DOHH2 (cell line): ENCODE measurements at regions not wholly inside any gene's neighbourhood (a gene's known extent, or its start where the extent isn't known, plus 50 kb on each side); places are given as distances from the start of the nearest gene placed in this dataset.

Experiments
- H3F3A ChIP-seq: fragments of 200-600 bp; sonication (generic), shearing (Covaris generic); 2 replicates; pipeline ENCODE4 v1.6.0; 2016; ENCODE audit warnings: antibody characterized with exemption, mild to moderate bottlenecking; ENCODE audit not compliant: control insufficient read depth, insufficient read depth
- H3K27ac ChIP-seq: fragments of 200-600 bp; sonication (generic); 2 replicates; pipeline ENCODE4 v1.5.1; 2014; ENCODE audit warnings: low read depth, mild to moderate bottlenecking, low read length, moderate library complexity
- H3K27me3 ChIP-seq: fragments of 200-600 bp; sonication (generic); 2 replicates; pipeline ENCODE4 v1.6.1; 2014; ENCODE audit warnings: mild to moderate bottlenecking, low read length, mixed read lengths; ENCODE audit not compliant: control insufficient read depth
- H3K36me3 ChIP-seq: fragments of 200-600 bp; sonication (generic); 2 replicates; pipeline ENCODE4 v1.6.1; 2014; ENCODE audit warnings: mild to moderate bottlenecking, low read length, moderate library complexity, mixed read lengths; ENCODE audit not compliant: control insufficient read depth
- H3K4me1 ChIP-seq: fragments of 200-600 bp; sonication (generic); 2 replicates; pipeline ENCODE4 v1.6.1; 2014; ENCODE audit warnings: mild to moderate bottlenecking, low read length, mixed read lengths; ENCODE audit not compliant: control insufficient read depth
- H3K4me2 ChIP-seq: fragments of 200-600 bp; sonication (generic); 2 replicates; pipeline ENCODE4 v1.6.0; 2014; ENCODE audit warnings: mild to moderate bottlenecking, low read length, moderate library complexity
- H3K4me3 ChIP-seq: fragments of 200-600 bp; sonication (generic); 2 replicates; pipeline ENCODE4 v1.5.1; 2014; ENCODE audit warnings: mild to moderate bottlenecking, low read length, mixed read lengths
- H3K79me2 ChIP-seq: fragments of 200-600 bp; sonication (generic); 2 replicates; pipeline ENCODE4 v1.6.1; 2014; ENCODE audit warnings: mild to moderate bottlenecking, low read length, mixed read lengths; ENCODE audit not compliant: control insufficient read depth
- H3K9me2 ChIP-seq: fragments of 200-600 bp; sonication (generic); replicated peaks from 2 replicates; pipeline ENCODE4 v1.6.1; 2014; ENCODE audit warnings: mild to moderate bottlenecking, low read length, mixed read lengths; ENCODE audit not compliant: control insufficient read depth
- H3K9me3 ChIP-seq: fragments of 200-600 bp; sonication (generic); 2 replicates; pipeline ENCODE4 v1.6.1; 2014; ENCODE audit warnings: antibody characterized with exemption, low read length, mixed read lengths; ENCODE audit not compliant: control insufficient read depth, insufficient read depth
- H4K20me1 ChIP-seq: fragments of 200-600 bp; sonication (generic); 2 replicates; pipeline ENCODE4 v1.6.0; 2014; ENCODE audit warnings: low read depth, mild to moderate bottlenecking, antibody characterized with exemption, low read length, moderate library complexity; ENCODE audit not compliant: control insufficient read depth, insufficient read depth
- CTCF ChIP-seq: fragments of 200-600 bp; sonication (generic); IDR thresholded peaks from one replicate; pipeline ENCODE4 v1.5.1; 2014; ENCODE audit warnings: antibody characterized with exemption, mild to moderate bottlenecking, low read depth, low read length; ENCODE audit not compliant: poor library complexity, severe bottlenecking
- EZH2phosphoT487 ChIP-seq: fragments of 200-600 bp; sonication (generic); IDR thresholded peaks from 2 replicates; pipeline ENCODE4 v1.6.1; 2017; ENCODE audit warnings: borderline replicate concordance, mild to moderate bottlenecking, antibody characterized with exemption, low read length, moderate library complexity, mixed read lengths

GRCh38 chr6:143569040-143569439, 57.5 kb upstream of the FUCA2 start:
- Histone ChIP-seq H3K27ac (no peak overlapping the region), H3K27me3 (peaks cover 7% of the 10 kb centered on the region), H4K20me1 (no peaks in the 10 kb centered on the region), H3K4me3 (no peak overlapping the region), H3K4me2 (no peak overlapping the region), H3K9me2 (no peaks in the 10 kb centered on the region), H3F3A (no peaks in the 10 kb centered on the region), H3K9me3 (no peaks in the 10 kb centered on the region), H3K79me2 (no peaks in the 10 kb centered on the region), H3K36me3 (no peaks in the 10 kb centered on the region), H3K4me1 (no peaks in the 10 kb centered on the region; the same call in 1 of the 2 replicates)
- no peak for TF ChIP-seq EZH2phosphoT487
- no peak for TF ChIP-seq CTCF

- no peaks in the 10 kb centered on the region for H3K36me3 ChIP-seq
- no peak overlapping the region for H3K27ac ChIP-seq
- no peaks in the 10 kb centered on the region for H3K79me2 ChIP-seq
- H3F3A ChIP-seq, result no peaks in the 10 kb centered on the region
- no peaks in the 10 kb centered on the region for H4K20me1 ChIP-seq
- H3K4me2 ChIP-seq, result no peak overlapping the region
- peaks cover 7% of the 10 kb centered on the region for H3K27me3 ChIP-seq
- no peaks in the 10 kb centered on the region for H3K9me2 ChIP-seq
- no peak overlapping the region for H3K4me3 ChIP-seq
- H3K4me1 ChIP-seq, result no peaks in the 10 kb centered on the region; the same call in 1 of the 2 replicates
- H3K9me3 ChIP-seq, result no peaks in the 10 kb centered on the region
- TF ChIP-seq EZH2phosphoT487 (no peak), CTCF (no peak)
These were observed 53.0 kb upstream of the FUCA2 start for GRCh38 chr6:143564484-143565017.

DNA sequence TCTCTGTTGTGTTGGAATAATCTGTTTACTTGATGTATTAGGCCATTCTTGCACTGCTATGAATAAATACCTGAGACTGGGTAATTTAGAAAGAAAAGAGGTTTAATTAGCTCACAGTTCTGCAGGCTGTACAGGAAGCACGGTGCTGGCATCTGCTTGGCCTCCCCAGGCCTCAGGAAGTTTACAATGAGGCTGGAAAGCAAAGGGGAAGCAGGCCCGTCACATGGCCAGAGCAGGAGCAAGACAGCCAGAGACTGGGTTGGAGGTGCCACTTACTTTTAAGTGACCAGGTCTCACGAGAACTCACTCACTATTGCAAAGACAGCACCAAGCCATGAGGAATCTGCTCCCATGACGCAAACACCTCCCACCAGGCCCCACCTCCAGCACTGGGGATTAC, 50.6 kb upstream of the FUCA2 start:
- Histone ChIP-seq H4K20me1 (no peaks in the 10 kb centered on the region), H3K27me3 (peaks cover 4% of the 10 kb centered on the region), H3K9me3 (no peaks in the 10 kb centered on the region), H3K9me2 (no peaks in the 10 kb centered on the region), H3K4me2 (no peak overlapping the region), H3K27ac (no peak overlapping the region), H3K79me2 (no peaks in the 10 kb centered on the region), H3F3A (no peaks in the 10 kb centered on the region), H3K4me1 (no peaks in the 10 kb centered on the region; the same call in 1 of the 2 replicates), H3K36me3 (no peaks in the 10 kb centered on the region), H3K4me3 (no peak overlapping the region)
- TF ChIP-seq EZH2phosphoT487 (no peak), CTCF (no peak)
